Inferior parietal cortex (tissue), 1 donor: ENCODE measurements at regions not wholly inside any gene's neighbourhood (a gene's known extent, or its start where the extent isn't known, plus 50 kb on each side); places are given as distances from the start of the nearest gene placed in this dataset.
A peak's percentile ranks its signal among the peaks of the same experiment; 100 is the strongest.
"Not testable (repeated sequence)": the region's sequence is repeated elsewhere in the genome, so short reads cannot be mapped to it uniquely, and the experiment has no call there.

Experiments used
- DNase-seq: peaks from one replicate; pipeline ENCODE4 v3.0.0-alpha.2; 2016; ENCODE audit errors: extremely low spot score

- not testable (repeated sequence) for DNase-seq
Observed at GRCh38 chr2:187610450-187610849, 56.2 kb upstream of the TFPI start.

GRCh38 chr2:187612857-187613256, 58.6 kb upstream of the TFPI start:
- DNase-seq: no peak

DNA sequence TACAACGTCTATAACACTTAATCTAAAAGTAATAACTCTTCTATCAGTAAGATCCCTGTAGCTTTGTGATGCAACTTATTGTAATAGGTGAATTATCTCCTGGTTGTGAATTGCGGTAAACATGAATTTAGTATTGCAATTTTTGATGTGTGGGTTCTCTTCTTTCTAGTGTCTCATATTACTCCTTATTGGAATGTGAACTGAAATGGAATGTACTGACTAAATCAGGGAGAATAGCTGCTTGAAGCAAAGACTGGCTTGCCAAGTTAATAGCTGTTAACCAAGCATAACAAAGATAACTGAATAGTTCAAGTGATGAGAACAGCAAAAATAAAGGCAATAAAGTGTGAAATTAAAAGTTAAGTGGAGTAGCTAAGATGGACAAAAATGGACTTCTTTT, 60.5 kb upstream of the TFPI start:
- no peak for DNase-seq

DNA sequence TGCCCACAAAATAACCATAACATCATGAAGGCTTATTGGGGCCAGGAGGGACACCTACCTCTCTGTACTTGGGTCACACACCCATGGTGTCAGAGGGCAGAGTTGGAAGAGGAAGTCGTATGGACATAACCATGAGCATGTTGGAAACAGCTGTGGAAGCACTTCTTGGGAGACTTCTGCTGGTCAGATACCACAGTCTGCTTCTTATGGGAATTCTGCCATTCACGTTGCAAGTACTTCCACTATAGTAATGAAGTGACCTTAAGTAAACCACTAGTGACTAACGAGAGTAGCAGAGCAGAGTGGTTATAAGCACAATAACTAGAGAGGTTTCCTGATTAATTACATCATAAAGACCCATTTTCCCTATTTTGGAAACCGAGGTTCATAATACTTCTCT, 61.1 kb upstream of the TFPI start:
- no peak for DNase-seq

DNA sequence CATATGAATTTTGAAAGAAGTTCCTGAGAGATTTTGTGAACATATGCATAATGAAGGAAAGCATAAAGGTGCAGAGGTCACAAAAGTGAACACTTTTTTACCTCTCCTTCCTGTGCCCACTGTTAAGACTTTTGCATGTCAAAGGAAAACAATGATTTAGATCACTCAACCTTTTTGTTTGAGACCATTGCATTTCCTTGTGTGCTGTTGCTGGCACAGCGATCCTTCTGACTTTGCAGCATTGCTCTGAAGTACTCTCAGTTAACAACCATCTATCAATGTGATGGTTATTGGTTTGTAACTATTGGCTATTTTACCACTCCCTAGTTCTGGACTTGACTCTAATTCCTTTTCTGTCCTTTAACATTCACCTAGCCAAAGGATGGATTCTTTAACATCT, 61.7 kb upstream of the TFPI start:
- DNase-seq: no peak

- no peak for DNase-seq
Observed at GRCh38 chr2:187617120-187617519, 62.9 kb upstream of the TFPI start.

GRCh38 chr2:187617905-187618304, 63.7 kb upstream of the TFPI start:
- no peak for DNase-seq

GRCh38 chr2:187618813-187619212, 64.6 kb upstream of the TFPI start:
- peak; percentile 19 for DNase-seq

DNA sequence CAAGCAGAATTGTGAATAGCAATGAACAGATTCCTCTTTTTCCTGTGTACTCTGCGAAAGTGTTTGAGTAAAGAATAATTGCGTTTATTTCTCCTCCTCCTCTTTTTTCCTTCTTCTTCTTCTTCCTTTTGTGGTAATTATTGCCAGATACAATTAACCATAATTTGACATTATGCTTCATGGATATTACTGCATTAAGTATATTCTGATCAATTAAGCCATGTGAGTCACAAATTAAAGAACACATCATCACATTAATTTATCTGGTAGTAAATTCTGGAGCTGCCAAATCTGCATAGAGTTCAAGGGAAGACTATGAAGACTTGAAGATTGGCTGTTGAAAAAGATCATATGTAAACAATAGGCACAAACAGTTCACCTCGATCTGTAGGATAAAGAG, 72.9 kb upstream of the TFPI start:
- DNase-seq: no peak

GRCh38 chr2:187636731-187637391, 82.6 kb upstream of the TFPI start:
- not testable (repeated sequence) for DNase-seq

DNA sequence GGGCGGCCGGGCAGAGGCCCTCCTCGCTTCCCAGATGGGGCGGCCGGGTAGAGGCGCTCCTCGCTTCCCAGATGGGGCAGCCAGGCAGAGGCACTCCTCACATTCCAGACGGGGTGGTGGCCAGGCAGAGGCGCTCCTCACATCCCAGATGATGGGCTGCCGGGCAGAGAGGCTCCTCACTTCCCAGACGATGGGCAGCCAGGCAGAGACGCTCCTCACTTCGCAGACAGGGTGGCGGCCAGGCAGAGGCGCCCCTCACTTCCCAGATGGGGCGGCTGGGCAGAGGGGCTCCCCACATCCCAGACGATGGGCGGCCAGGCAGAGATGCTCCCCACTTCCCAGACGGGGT, 83.1 kb upstream of the TFPI start:
- DNase-seq: not testable (repeated sequence)

GRCh38 chr2:187637771-187638170, 83.5 kb upstream of the TFPI start:
- DNase-seq: not testable (repeated sequence)

DNA sequence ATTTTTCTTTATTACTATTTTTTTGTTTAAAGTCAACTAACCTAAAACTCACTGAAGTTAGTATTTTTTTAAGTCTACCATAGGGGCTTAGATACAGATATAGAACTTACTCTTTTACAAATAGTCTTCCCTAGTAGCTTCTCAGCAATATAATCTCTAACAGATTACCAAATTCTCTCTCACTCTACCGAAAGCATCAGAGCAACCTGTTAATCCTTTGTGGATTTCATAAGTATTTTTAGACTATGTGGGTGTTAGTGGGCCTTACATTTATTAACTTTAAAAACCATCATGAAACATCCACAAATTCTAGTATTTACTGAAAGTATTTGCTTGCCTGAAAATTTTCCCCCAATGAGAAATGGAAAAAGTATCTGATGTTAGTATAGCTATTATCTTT, 84.6 kb upstream of the TFPI start:
- no peak for DNase-seq

DNA sequence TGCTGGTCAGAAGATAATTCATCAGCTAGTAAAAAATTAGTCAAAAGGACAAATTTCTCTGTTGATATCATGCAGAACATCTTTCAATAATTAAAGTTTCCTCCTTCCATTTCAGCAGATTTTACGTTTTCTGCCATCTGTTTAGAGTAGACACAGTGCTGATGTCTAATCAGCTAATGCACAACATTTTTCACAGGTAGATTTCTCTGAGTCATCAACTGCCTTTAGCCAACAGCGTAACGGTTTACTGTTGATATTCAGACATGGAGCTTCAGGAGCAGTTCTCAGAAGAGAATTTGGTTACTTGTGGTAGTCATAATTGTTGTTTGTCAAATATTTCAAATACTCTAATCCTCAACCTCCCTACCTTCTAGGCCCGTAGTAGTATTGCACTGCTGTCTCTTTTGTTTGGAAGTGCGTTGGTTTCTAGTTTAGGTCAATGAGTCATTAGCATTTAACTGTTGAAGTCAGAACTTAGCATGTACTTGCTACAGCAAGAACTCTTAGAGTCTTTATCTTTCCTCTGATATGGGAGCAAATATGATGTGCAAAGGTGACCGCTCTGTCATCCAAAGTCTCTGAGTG, 86.8 kb upstream of the TFPI start:
- no peak for DNase-seq

- DNase-seq: no peak
Observed at GRCh38 chr2:187642498-187642897, 88.3 kb upstream of the TFPI start.

DNA sequence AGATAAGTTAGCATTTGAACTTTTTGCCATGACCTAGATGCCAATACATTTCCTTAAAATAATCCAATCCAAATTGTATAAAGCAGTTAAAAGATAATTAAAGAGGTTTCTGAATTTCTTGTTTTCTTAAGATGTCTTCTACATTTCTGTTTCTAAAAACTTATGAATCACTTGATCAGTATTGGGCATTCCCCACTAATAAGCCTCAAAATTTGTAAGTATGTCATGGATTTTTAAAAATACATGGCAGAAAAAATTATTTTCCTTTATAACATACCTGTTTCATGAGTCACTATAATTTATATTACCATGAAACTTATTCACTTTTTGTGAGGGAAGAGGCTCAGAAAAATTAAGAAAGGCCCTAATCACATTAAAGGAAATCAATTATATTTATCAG, 90.3 kb upstream of the TFPI start:
- DNase-seq: no peak

- DNase-seq: no peak
Observed at GRCh38 chr2:187644981-187645380, 90.7 kb upstream of the TFPI start.

- no peak for DNase-seq
Observed at GRCh38 chr2:187646556-187646955, 92.3 kb upstream of the TFPI start.

DNA sequence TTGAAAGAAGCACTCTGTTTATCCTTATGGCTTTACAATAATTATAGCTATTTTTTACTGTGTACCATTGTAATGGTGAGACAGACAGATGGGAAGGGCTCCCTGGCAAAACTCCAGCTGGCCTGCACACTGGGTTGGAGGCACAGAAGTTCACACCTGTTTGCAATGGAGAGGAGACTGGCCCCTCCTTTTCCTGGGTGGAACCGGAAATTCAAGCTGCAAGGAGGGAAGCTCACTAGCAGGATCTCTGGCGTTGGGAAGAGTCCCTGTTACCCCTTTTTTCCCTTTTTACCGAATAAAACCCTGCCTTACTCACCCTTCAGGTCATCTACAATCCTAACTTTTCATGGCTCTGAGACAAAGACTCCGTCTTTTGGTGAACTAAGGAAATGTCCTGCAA, 100.3 kb upstream of the TFPI start:
- DNase-seq: no peak

- no peak for DNase-seq
Observed at GRCh38 chr2:187655001-187655400, 100.8 kb upstream of the TFPI start.

GRCh38 chr2:187656123-187656522, 101.9 kb upstream of the TFPI start:
- no peak for DNase-seq

GRCh38 chr2:187658952-187659525, 104.8 kb upstream of the TFPI start:
- DNase-seq: no peak

DNA sequence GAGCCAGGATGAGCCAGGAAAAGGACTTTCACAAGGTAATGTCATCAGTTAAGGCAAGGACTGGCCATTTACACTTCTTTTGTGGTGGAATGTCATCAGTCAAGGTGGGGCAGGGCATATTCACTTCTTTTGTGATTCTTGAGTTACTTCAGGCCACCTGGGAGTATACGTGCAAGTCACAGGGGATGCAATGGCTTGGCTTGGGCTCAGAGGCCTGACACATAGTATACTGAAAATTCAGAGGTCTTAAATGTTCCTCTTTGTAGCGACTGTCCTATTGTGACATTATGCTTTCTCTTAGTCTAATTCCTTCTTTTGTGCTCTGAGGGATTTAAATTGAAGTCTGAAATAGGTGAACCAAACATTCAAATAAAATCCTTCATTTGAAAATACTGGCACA, 121.8 kb upstream of the TFPI start:
- not testable (repeated sequence) for DNase-seq

DNA sequence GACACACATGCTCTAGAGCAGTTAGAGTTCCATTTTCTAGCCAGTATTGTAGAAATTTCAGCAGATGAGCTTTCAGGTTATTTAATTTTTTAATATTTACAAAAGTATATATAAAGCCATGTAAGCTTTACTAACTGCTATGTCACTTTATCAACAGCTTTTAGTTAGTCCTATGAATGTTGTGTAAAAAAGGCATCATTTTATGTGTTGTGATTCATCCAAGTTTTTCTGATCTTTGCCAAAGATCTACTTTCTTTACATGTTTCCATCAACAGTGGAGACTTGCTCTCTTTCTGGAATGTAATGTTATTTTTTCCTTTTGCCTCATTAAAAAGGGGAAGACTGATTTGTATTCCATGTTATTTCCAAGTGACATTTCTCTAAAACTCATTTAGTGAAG, 125.2 kb upstream of the TFPI start:
- DNase-seq: no peak
